ENCODE measurements at regions not wholly inside any gene's neighbourhood (a gene's known extent, or its start where the extent isn't known, plus 50 kb on each side); places are given as distances from the start of the nearest gene placed in this dataset.

- DNase-seq (ENCODE audit: low read depth in 4 of 4, low spot score in 2 of 4) = no peak
Observed at GRCh38 chr13:109604894-109605293, 181.5 kb downstream of the IRS2 start.

- no peak for DNase-seq (ENCODE audit: low read depth in 4 of 4, low spot score in 2 of 4)
Observed at GRCh38 chr13:109602356-109602755, 184.0 kb downstream of the IRS2 start.

DNA sequence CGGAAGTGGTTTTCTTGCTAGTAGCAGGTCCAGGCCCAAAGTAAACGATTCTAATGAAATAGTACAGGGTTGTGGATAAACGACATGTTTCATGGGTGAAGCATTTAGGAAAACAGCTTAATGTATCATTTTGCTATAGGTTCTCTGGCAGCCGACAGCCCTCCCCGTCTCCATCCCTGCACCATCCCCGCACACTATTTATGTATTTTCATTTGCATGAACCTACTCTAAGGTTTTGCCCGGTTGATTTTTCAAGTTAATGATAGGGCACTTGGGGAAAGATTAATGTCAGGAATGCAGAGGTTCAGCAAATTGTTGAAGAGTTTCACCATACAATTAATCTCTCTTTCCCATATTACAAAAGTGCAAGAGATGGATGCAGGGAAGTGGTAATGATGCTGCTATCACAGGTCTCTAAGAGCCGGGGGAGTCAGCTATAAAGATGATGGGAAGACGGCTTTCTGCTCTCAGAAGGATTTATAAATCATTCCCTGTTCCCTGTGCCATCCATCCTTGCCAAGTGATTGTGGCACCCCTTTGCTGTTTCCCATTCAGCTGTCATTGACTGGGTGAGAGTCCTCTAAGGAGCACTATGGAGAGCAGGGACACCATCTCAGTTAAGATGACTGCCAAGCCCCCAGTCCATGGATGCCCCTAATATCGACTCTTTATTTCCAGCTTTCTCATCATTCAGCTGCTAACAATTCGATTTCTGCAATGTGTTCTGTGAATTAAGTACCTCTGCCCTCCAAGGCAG lies 186.3 kb downstream of the IRS2 start:
- no peak for DNase-seq (ENCODE audit: low read depth in 4 of 4, low spot score in 2 of 4)

DNA sequence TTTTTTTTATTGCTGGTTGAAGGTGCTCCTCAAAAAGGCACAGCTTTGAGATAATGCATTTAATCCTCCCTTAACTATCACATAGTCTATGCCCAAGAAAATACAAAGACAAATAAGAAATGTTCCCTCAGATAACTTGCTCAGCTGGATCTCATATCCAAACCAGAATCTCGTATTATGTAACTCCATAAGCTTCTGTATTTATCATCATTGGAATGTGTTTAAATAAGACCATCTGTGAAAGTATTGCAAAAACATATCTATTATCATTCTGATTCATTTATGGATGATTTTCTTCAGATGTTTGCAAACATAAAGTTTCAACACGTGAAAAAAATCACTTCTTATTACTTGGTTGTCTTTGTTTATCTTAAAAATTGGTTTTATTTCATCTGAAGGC lies 190.9 kb downstream of the IRS2 start:
- no peak for DNase-seq (ENCODE audit: low read depth in 4 of 4, low spot score in 2 of 4)

DNA sequence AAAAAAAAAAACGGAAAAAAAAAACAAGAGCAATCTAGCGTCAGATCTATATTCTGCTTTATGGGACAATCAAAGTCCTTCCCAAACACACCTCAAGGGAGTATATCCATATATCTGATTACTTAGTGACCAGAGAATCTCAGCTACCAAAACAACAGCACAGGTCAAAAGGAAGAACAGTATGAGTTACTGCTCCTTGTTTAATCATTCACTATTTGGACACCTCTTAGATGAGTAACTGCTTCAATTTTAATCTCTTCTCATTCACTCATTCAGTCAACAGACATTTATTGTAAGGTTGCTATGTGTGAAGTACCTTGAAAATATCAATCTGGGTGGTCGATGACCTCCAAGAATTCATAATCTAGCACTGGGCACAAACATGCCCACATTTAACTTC lies 193.2 kb downstream of the IRS2 start:
- DNase-seq (ENCODE audit: low read depth in 4 of 4, low spot score in 2 of 4) = no peak

GRCh38 chr13:109592770-109593169 lies 193.6 kb downstream of the IRS2 start:
- DNase-seq (ENCODE audit: low read depth in 4 of 4, low spot score in 2 of 4) = no peak

DNA sequence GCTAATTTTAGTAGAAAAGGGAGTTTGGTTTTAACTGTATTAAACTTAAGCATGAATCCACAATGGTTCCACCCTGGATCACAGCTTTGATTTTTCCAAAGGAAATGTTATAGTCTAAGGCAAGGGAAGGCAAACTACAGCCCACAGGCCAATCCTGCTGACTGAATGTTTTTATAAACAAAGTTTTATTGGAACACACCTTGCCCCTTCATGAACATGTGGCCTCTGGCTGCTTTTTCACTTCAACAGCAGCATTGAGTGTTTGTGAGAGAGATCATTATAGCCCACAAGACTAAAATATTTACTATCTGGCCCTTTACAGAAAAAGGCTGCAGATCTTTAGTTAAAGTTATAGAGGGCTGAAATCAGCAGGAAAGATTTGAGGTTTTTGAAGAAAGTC lies 198.7 kb downstream of the IRS2 start:
- DNase-seq (ENCODE audit: low read depth in 4 of 4, low spot score in 2 of 4) = no peak

DNA sequence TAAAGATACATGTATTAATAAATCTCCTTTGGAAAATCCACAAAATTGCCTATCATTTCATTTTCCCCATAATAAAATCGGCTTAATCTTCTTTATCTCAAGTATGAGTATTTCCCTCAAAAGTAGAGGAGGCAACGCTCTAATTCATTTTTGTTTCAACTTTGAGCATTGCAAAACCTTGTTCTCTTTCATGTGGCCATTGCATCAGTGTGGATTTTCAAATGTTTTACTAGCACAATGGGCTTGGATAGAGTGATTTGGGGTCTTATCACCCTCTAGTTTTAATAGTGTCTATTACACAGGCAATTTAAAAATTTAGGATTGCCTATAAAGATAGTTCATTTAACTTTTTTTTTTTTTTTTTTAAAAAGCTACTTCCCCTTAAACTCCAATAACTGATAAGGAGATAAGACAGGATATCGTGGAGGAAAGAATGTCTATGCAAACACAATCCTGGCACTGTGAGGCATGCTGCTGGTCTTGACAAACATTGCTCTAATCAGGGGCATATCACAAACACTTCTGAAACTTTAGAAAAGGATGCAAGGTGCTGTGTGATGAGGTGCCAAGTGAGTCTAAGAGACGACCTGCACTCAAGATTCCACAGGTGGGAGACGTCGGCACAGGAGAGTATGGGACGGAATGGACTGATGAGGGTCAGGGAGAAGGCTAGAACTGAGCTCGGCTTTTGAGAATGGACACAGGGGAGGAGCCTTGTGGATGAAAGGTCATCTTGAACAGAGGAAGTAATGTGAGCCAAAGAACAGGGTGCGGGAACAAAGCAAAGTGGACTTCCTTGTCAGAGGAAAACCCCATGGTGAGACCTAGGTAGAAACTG lies 199.7 kb downstream of the IRS2 start:
- DNase-seq (ENCODE audit: low read depth in 4 of 4, low spot score in 2 of 4) = no peak

GRCh38 chr13:109584844-109585361 lies 201.5 kb downstream of the IRS2 start:
- no peak for DNase-seq (ENCODE audit: low read depth in 4 of 4, low spot score in 2 of 4)

DNA sequence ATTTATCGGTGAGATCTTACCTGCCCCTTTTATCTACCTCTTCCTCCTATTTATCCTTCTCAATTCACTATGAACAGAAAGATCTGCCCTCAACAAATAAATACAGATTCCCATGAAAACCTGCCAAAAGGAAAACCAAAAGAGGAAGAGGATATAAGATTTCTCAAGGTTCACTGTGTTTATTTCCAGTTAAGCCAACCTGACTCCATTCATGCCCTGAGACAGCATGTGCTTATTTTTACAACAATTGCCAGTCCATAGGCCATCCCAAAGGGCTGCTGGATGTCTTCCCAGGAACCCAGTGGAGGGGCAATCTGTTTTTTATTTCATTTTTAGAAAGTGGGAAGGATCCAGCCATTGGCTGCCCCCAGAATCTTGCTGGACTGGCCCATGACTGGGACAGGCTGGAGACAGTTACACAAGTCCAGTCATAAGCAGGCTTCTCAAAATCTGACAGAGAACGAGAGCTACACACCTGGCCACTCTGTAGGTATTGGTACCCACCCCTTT lies 209.1 kb downstream of the IRS2 start:
- no peak for DNase-seq (ENCODE audit: low read depth in 4 of 4, low spot score in 2 of 4)

GRCh38 chr13:109576331-109576813 lies 210.0 kb downstream of the IRS2 start:
- DNase-seq (ENCODE audit: low read depth in 4 of 4, low spot score in 2 of 4) = no peak

GRCh38 chr13:109575821-109576220 lies 210.6 kb downstream of the IRS2 start:
- DNase-seq (ENCODE audit: low read depth in 4 of 4, low spot score in 2 of 4) = no peak

GRCh38 chr13:109572389-109572788 lies 214.0 kb downstream of the IRS2 start:
- DNase-seq (ENCODE audit: low read depth in 4 of 4, low spot score in 2 of 4) = no peak

GRCh38 chr13:109569958-109570711 lies 216.2 kb downstream of the IRS2 start:
- no peak for DNase-seq (ENCODE audit: low read depth in 4 of 4, low spot score in 2 of 4)

DNA sequence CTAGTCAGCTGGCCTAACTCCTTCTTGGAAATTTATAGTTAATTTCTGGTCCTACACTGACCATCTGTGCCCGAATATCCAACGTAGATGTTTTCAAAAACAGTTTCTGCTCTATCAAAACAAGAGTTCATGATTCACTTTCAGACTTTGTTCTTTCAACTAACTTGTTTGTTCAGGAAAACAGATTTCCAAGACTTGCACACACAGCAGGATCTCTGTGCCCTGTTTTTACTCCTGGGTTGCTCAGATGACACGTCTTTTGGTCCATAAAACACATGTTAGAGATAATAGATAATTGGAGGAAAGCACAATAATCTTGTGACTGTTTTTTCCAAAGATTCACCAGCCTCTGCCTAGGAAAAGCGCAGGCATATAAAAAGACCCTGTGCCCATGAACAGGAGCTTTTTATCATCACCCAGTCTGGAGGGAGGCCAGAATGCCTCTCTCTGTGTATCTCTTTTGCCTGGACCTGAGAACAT lies 218.0 kb downstream of the IRS2 start:
- DNase-seq (ENCODE audit: low read depth in 4 of 4, low spot score in 2 of 4) = no peak

GRCh38 chr13:109567315-109567714 lies 219.1 kb downstream of the IRS2 start:
- no peak for DNase-seq (ENCODE audit: low read depth in 4 of 4, low spot score in 2 of 4)

- DNase-seq (ENCODE audit: low read depth in 4 of 4, low spot score in 2 of 4) = no peak
Observed at GRCh38 chr13:109565877-109566276, 220.5 kb downstream of the IRS2 start.

DNA sequence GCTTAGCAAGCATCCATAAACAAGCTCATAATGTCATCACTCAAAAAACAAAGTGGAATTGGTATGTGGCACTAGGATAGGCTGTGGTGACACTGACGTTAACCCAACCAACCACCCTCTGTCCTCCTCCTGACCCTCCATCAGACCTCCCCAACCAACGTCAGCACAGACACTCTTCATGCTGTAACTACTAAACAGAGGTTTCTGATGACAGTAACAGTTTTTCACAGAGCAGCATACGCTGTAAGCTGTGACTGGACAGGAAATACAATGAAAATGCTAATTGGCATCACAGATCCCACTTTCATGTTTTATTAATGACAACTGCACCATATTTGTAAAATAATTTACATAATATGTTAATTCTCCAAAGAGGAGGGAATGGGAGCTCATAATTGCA lies 238.0 kb downstream of the IRS2 start:
- DNase-seq (ENCODE audit: low read depth in 4 of 4, low spot score in 2 of 4) = no peak

- DNase-seq (ENCODE audit: low read depth in 4 of 4, low spot score in 2 of 4) = no peak
Observed at GRCh38 chr13:109547942-109548341, 238.4 kb downstream of the IRS2 start.

DNA sequence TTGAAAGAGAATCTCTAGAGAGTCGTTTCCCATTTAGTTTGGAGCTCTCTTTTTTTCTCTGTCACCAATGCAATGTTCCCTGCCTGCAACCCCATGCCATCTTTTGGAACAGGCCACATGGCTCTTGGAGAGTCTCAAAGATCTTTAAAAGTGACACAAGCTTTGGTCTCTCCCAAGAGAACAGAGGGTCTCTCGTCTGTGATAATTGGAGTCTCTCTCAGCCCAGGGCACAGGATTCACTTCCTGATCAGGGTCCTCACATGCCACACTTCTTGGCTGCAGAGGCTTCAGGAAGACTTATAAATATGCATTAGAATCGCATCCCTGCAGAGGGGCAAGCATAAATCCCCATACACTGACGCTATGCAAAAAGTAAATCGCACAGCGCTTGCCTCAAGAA lies 240.5 kb downstream of the IRS2 start:
- no peak for DNase-seq (ENCODE audit: low read depth in 4 of 4, low spot score in 2 of 4)

DNA sequence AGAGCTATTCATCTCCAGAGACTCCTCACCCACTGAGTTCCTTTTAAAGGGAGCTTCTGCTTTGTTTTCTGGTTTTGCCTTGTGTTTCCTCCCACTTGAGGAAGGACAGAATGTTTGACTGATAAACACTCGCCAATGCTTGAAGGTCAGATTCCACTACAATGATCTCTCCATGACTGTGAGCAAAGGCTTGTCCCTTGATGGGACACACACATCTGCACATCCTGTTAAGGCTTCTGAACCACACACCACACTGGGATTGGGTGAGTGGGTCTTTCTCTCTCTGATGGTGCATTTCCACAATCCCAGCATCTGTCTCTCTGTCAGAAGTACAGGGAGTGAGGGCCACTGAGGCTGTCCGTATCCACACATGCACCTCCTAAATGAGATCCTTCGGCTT lies 245.3 kb downstream of the IRS2 start:
- DNase-seq (ENCODE audit: low read depth in 4 of 4, low spot score in 2 of 4) = no peak

All from left renal cortex interstitium (tissue), 4 donors.